Body of pancreas (tissue), 4 donors: ENCODE measurements at regions not wholly inside any gene's neighbourhood (a gene's known extent, or its start where the extent isn't known, plus 50 kb on each side); places are given as distances from the start of the nearest gene placed in this dataset.

Experiments used
- ATAC-seq: fragments of 150-250 bp; one replicate; pipeline ENCODE4 v1.9.1; 2016
- DNase-seq, 4 donors: peaks; one replicate each; pipeline ENCODE4 v3.0.0-alpha.2; 2019
- H3K27ac ChIP-seq, 4 donors: fragments of 200-600 bp; sonication (generic); 1 replicate in 3 of 4; 2 replicates in 1 of 4; pipeline versions ENCODE4 v1.5.1 to v1.6.1; 2016 to 2019; ENCODE audit warnings: mild to moderate bottlenecking in 1 of 4, mixed read lengths in 1 of 4, moderate library complexity in 1 of 4
- H3K27me3 ChIP-seq, 2 donors: fragments of 200-600 bp; sonication (generic); one replicate each; pipeline ENCODE4 v1.6.0; 2016; ENCODE audit warnings: mild to moderate bottlenecking in 1 of 2
- H3K36me3 ChIP-seq, 2 donors: fragments of 200-600 bp; sonication (generic); replicated peaks in 1 of 2; 2 replicates each; pipeline ENCODE4 v1.5.1; 2016; ENCODE audit warnings: low read depth in 2 of 2; ENCODE audit not compliant: insufficient read depth in 1 of 2
- H3K4me1 ChIP-seq: fragments of 200-600 bp; sonication (generic); one replicate; pipeline ENCODE4 v1.6.0; 2016
- H3K4me3 ChIP-seq, 2 donors: fragments of 200-600 bp; sonication (generic); 1 replicate in 1 of 2; 2 replicates in 1 of 2; pipeline ENCODE4 v1.5.1; 2016 to 2019
- H3K9me3 ChIP-seq, 3 donors: fragments of 200-600 bp; sonication (generic); 1 replicate in 2 of 3; 2 replicates in 1 of 3; pipeline ENCODE4 v1.5.1; 2016
- CTCF ChIP-seq, 7 experiments: fragments of 450-650 bp in 4 of 7; fragments of 200-600 bp in 3 of 7; sonication (generic) in 3 of 7; IDR thresholded peaks; one replicate each; pipeline ENCODE4 v1.5.1; 2016 to 2019; ENCODE audit warnings: antibody characterized with exemption in 7 of 7
- POLR2A ChIP-seq, 3 donors: fragments of 450-650 bp; IDR thresholded peaks; one replicate each; pipeline ENCODE4 v1.6.1; 2016; ENCODE audit warnings: antibody characterized with exemption in 3 of 3, mild to moderate bottlenecking in 2 of 3
- WGBS, 2 donors: methylation state at CpG; one replicate each; pipeline ENCODE4 v1.1.5; 2017; 5-methylcytosine and 5-hydroxymethylcytosine counted together
- intact Hi-C: fragments of 100-400 bp; cut with DNase I; formaldehyde crosslinking; loops from one replicate; pipeline ENCODE4 v1.15.1; 2023

- no peak for ATAC-seq
- no peak overlapping the region for H3K4me3 ChIP-seq
Observed at GRCh38 chr22:22037229-22037628, 54.6 kb upstream of the TOP3B start.

GRCh38 chr22:22036588-22036987 lies 54.0 kb upstream of the TOP3B start:
- 89 to 97% methylated on average over 3 of the region's 3 CpGs for WGBS, 2 donors
- DNase-seq = no peak
- no peaks in the 10 kb centered on the region for H3K36me3 ChIP-seq
- no peaks in the 10 kb centered on the region for H3K27me3 ChIP-seq
- intact Hi-C loops = no loop called here
- no peak for ATAC-seq
- H3K27ac ChIP-seq = no peak overlapping the region
- H3K4me3 ChIP-seq = no peak overlapping the region
- TF ChIP-seq POLR2A (IDR thresholded peaks at IDR 0.05) = no peak
- no peak for TF ChIP-seq CTCF (IDR thresholded peaks at IDR 0.05)
- H3K4me1 ChIP-seq = no peaks in the 10 kb centered on the region
- no peaks in the 10 kb centered on the region for H3K9me3 ChIP-seq

More at GRCh38 chr22:22037229-22037628, 54.6 kb upstream of the TOP3B start:
- no peak for TF ChIP-seq POLR2A (IDR thresholded peaks at IDR 0.05)
- TF ChIP-seq CTCF (IDR thresholded peaks at IDR 0.05) = no peak
- intact Hi-C loops = no loop called here
- no peaks in the 10 kb centered on the region for H3K9me3 ChIP-seq
- H3K27ac ChIP-seq = no peak overlapping the region
- H3K4me1 ChIP-seq = no peaks in the 10 kb centered on the region
- no peaks in the 10 kb centered on the region for H3K36me3 ChIP-seq
- H3K27me3 ChIP-seq = no peaks in the 10 kb centered on the region
- DNase-seq = no peak

DNA sequence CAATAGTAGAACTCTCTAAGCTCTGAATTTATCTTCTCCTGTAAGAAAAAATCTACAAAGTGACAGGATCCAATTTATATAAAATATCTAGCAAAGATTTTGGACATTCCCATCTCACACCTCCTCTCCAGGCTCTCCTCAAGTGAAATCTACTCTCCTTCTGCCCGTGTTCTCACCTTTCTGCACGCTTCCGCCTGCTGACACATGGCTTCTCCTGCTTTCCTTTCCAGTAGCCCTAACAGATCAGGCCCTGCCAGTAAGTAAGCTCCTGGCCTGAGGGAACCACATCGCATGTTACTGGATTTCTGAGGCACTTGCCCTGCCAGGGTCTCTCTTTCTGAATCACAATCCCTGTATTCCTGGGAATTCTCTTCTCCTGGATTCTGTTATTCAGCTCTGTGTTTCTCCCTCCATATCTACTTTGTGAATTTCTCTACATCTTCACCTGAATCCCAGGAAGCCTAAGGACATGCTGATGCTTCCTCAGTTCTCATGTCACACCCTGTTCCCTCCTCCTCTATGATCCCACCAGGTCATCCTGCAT lies 53.3 kb upstream of the TOP3B start:
- intact Hi-C loops = no loop called here
- Histone ChIP-seq H3K36me3 (no peaks in the 10 kb centered on the region), H3K27ac (no peak overlapping the region), H3K9me3 (no peaks in the 10 kb centered on the region), H3K4me1 (no peaks in the 10 kb centered on the region), H3K4me3 (no peak overlapping the region), H3K27me3 (no peaks in the 10 kb centered on the region)
- ATAC-seq (no peak), DNase-seq (no peak)
- 79 to 84% methylated on average over 4 of the region's 4 CpGs for WGBS, 2 donors
- TF ChIP-seq POLR2A (IDR thresholded peaks at IDR 0.05) = no peak
- no peak for TF ChIP-seq CTCF (IDR thresholded peaks at IDR 0.05)

GRCh38 chr22:22035203-22035602 lies 52.6 kb upstream of the TOP3B start:
- no peaks in the 10 kb centered on the region for H3K4me1 ChIP-seq
- ATAC-seq (no peak), DNase-seq (no peak)
- H3K27ac ChIP-seq = no peak overlapping the region
- intact Hi-C loops = no loop called here
- H3K9me3 ChIP-seq = no peaks in the 10 kb centered on the region
- TF ChIP-seq CTCF (IDR thresholded peaks at IDR 0.05) (no peak), POLR2A (IDR thresholded peaks at IDR 0.05) (no peak)
- H3K36me3 ChIP-seq = no peaks in the 10 kb centered on the region
- H3K27me3 ChIP-seq = no peaks in the 10 kb centered on the region
- H3K4me3 ChIP-seq = no peak overlapping the region

GRCh38 chr22:22034469-22035132 lies 52.0 kb upstream of the TOP3B start:
- Histone ChIP-seq H3K27ac (no peak overlapping the region), H3K4me3 (no peak overlapping the region), H3K27me3 (no peaks in the 10 kb centered on the region), H3K9me3 (no peaks in the 10 kb centered on the region), H3K4me1 (no peaks in the 10 kb centered on the region), H3K36me3 (no peaks in the 10 kb centered on the region)
- intact Hi-C loops = no loop called here
- DNase-seq = no peak
- TF ChIP-seq CTCF (IDR thresholded peaks at IDR 0.05) = no peak
- no peak for TF ChIP-seq POLR2A (IDR thresholded peaks at IDR 0.05)
- ATAC-seq = no peak
- 74 to 83% methylated on average over 3 of the region's 3 CpGs for WGBS, 2 donors
